GM19438 (cell line): ENCODE measurements at regions not wholly inside any gene's neighbourhood (a gene's known extent, or its start where the extent isn't known, plus 50 kb on each side); places are given as distances from the start of the nearest gene placed in this dataset.

Experiments
- ATAC-seq: cut with Tn5 transposase; IDR thresholded peaks from one replicate; pipeline ENCODE4 v1.9.1; 2021; ENCODE audit warnings: low read depth; ENCODE audit not compliant: unreplicated experiment

- no peak for ATAC-seq
Measured at GRCh38 chr14:66435683-66436082, 50.5 kb upstream of the CCDC196 start.
